Mesothelial cell of epicardium (in vitro differentiated cells): ENCODE measurements at regions not wholly inside any gene's neighbourhood (a gene's known extent, or its start where the extent isn't known, plus 50 kb on each side); places are given as distances from the start of the nearest gene placed in this dataset.

Experiments
- DNase-seq, 2 experiments: peaks; one replicate each; pipeline ENCODE4 v3.0.0; 2021; ENCODE audit warnings: low spot score in 2 of 2; ENCODE audit not compliant: unreplicated experiment in 2 of 2
- H3K27ac Mint-ChIP-seq: 2 replicates; pipeline ENCODE4 v1.8.0; 2021; ENCODE audit warnings: mixed read lengths
- H3K27me3 Mint-ChIP-seq: 2 replicates; pipeline ENCODE4 v1.8.0; 2021; ENCODE audit warnings: low read depth, mixed read lengths
- H3K36me3 Mint-ChIP-seq: 2 replicates; pipeline ENCODE4 v1.8.0; 2021; ENCODE audit warnings: mixed read lengths
- H3K4me1 Mint-ChIP-seq: 2 replicates; pipeline ENCODE4 v1.8.0; 2021; ENCODE audit warnings: mixed read lengths
- H3K4me3 Mint-ChIP-seq: 2 replicates; pipeline ENCODE4 v1.8.0; 2021; ENCODE audit warnings: mild to moderate bottlenecking, moderate library complexity, mixed read lengths
- H3K9me3 Mint-ChIP-seq: 2 replicates; pipeline ENCODE4 v1.8.0; 2021; ENCODE audit warnings: mixed read lengths
- CTCF ChIP-seq: fragments of 200-600 bp; sonication (generic); IDR thresholded peaks from one replicate; pipeline ENCODE4 v1.5.0; 2021; ENCODE audit warnings: antibody characterized with exemption; ENCODE audit not compliant: unreplicated experiment

GRCh38 chr5:23305055-23305454 is 202.4 kb upstream of the PRDM9 start:
- Mint-ChIP-seq H3K9me3 (peaks cover 4% of the 10 kb centered on the region), H3K4me1 (no peaks in the 10 kb centered on the region), H3K27me3 (no peaks in the 10 kb centered on the region), H3K4me3 (no peak overlapping the region), H3K36me3 (no peaks in the 10 kb centered on the region), H3K27ac (no peak overlapping the region)
- TF ChIP-seq CTCF = no peak
- DNase-seq = no peak

- no peak overlapping the region for H3K27ac Mint-ChIP-seq
- no peaks in the 10 kb centered on the region for H3K4me1 Mint-ChIP-seq
- peaks cover 4% of the 10 kb centered on the region for H3K9me3 Mint-ChIP-seq
- H3K4me3 Mint-ChIP-seq = no peak overlapping the region
- no peaks in the 10 kb centered on the region for H3K36me3 Mint-ChIP-seq
- DNase-seq = no peak
- no peaks in the 10 kb centered on the region for H3K27me3 Mint-ChIP-seq
- no peak for TF ChIP-seq CTCF
Observed at GRCh38 chr5:23303836-23304235, 203.6 kb upstream of the PRDM9 start.

- H3K4me3 Mint-ChIP-seq = no peak overlapping the region
- no peak for TF ChIP-seq CTCF
Observed at GRCh38 chr5:23303435-23303834, 204.0 kb upstream of the PRDM9 start.

GRCh38 chr5:23302438-23302837 is 205.0 kb upstream of the PRDM9 start:
- Mint-ChIP-seq H3K9me3 (peaks cover 4% of the 10 kb centered on the region), H3K27me3 (no peaks in the 10 kb centered on the region), H3K36me3 (no peaks in the 10 kb centered on the region), H3K4me3 (no peak overlapping the region), H3K4me1 (no peaks in the 10 kb centered on the region), H3K27ac (no peak overlapping the region)
- no peak for TF ChIP-seq CTCF
- no peak for DNase-seq

More at GRCh38 chr5:23303435-23303834, 204.0 kb upstream of the PRDM9 start:
- no peak for DNase-seq
- Mint-ChIP-seq H3K4me1 (no peaks in the 10 kb centered on the region), H3K27me3 (no peaks in the 10 kb centered on the region), H3K9me3 (peaks cover 4% of the 10 kb centered on the region), H3K36me3 (no peaks in the 10 kb centered on the region), H3K27ac (no peak overlapping the region)

GRCh38 chr5:23289162-23289561 is 218.2 kb upstream of the PRDM9 start:
- peaks cover 16% of the 10 kb centered on the region for H3K9me3 Mint-ChIP-seq
- TF ChIP-seq CTCF = no peak

GRCh38 chr5:23284656-23285055 is 222.8 kb upstream of the PRDM9 start:
- no peak for DNase-seq
- no peaks in the 10 kb centered on the region for H3K27me3 Mint-ChIP-seq
- H3K4me3 Mint-ChIP-seq = no peak overlapping the region
- no peaks in the 10 kb centered on the region for H3K36me3 Mint-ChIP-seq
- no peak for TF ChIP-seq CTCF
- no peaks in the 10 kb centered on the region for H3K4me1 Mint-ChIP-seq
- no peak overlapping the region for H3K27ac Mint-ChIP-seq
- H3K9me3 Mint-ChIP-seq = no peaks in the 10 kb centered on the region

More at GRCh38 chr5:23289162-23289561, 218.2 kb upstream of the PRDM9 start:
- Mint-ChIP-seq H3K27me3 (no peaks in the 10 kb centered on the region), H3K36me3 (no peaks in the 10 kb centered on the region), H3K4me3 (no peak overlapping the region), H3K27ac (no peak overlapping the region), H3K4me1 (no peaks in the 10 kb centered on the region)
- no peak for DNase-seq
